HG02938 (cell line): ENCODE measurements at regions not wholly inside any gene's neighbourhood (a gene's known extent, or its start where the extent isn't known, plus 50 kb on each side); places are given as distances from the start of the nearest gene placed in this dataset.

ENCODE experiments used
- ATAC-seq: cut with Tn5 transposase; IDR thresholded peaks from one replicate; pipeline ENCODE4 v1.9.1; 2021; ENCODE audit warnings: mild to moderate bottlenecking, moderate library complexity; ENCODE audit not compliant: unreplicated experiment

DNA sequence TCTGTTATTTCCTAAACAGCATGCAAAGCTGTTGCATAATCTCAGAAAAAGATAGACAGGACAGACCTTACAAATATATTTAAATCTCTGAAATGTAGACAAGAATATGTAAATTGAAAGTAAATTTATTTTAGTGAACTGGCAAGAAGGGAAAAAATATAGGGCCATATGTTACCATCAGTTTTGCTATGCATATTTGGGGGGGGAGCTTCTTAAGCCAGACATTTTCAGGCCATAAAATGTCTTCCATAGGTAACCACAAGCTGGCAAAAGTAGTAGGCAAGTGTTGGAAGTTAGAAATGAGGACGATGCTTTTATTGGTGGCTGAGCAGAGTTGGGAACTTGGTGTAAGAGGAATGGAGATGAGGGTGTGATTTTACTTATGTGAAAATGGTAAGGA lies 272.0 kb upstream of the CXXC4 start:
- no peak for ATAC-seq

DNA sequence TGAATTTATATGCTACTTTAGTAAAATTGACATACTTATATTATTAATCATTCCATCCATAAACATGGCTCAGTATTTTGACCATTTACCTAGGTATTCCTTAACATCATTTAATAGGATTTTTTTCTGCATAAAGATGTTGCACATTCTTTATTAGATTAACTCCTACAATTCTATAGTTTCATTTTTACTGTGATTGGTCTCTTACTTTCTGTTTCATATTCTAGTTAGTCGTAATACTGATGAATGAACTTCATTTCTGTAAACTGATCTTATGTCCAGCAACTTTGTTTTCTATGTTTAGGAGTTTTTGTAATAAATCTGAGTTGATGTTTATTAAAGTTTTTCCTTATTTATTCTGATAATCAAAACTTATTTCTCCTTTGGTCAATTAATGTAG lies 278.2 kb upstream of the CXXC4 start:
- peak; percentile 83 for ATAC-seq

DNA sequence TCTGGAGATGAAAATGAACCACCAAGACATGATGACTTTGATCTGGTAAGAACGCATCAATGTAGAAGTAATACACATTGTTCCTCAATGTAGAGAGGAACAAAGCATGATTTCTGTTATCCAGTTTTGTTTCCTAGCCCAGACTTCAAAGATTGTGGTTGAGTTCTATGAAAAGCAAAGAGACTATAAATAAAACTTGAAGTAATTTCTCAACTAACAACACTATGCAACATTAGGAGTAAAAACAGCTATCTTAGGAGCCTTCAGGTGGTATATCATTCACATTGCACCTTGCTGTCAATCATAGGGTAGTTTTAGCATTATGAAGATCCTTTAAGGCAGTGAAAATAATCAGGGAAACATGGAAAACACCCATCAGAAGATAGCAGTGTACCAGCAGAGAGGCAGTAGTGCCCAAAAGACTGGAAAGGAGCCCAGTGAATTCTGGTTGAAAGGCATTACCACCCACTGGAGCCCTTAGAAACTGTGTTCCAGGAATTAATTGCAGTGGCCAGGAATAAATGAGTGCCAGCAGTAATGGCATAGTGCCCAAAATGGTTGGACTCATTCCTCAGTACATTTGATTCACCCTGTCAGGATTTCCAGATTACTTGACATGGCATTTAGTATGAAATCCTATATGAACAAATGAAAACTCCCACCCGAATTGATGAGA lies 300.7 kb upstream of the CXXC4 start:
- no peak for ATAC-seq

DNA sequence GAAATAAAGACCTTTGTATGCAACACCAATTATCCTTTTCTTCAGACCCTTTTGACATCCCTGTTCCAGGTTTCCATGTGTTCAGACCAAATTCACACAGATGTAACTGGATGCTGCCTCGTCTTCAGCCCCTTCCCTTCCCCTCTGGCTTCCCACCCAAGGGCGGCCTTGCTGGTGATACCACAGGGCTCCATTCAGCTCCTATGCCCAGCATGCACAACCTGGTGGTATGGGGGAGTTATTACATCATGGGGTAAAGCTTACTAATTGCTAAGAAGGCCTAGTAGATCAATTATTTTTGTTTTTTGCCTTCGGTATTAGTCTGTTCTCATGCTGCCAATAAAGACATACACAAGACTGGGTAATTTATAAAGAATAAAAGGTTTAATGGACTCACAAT lies 317.0 kb upstream of the CXXC4 start:
- no peak for ATAC-seq

DNA sequence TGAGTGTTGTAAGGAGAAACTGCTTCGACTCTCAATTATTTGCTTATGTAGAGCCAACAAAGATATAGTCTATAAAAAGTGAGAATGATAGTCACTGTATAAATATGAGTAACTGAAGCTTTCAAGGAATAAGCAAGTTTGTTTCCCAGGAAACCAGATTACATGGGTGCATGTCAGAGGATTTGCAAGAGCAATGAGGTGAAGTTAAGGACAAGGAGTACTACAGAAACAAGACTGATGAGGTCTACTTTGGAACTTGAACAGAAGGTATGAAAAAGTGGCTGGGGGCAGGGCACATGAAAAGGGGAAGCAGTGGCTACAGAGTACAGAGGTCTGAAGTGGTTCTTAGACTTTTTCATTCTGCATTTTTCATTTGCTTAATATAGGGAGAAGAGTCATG lies 321.0 kb upstream of the CXXC4 start:
- peak; percentile 85 for ATAC-seq

DNA sequence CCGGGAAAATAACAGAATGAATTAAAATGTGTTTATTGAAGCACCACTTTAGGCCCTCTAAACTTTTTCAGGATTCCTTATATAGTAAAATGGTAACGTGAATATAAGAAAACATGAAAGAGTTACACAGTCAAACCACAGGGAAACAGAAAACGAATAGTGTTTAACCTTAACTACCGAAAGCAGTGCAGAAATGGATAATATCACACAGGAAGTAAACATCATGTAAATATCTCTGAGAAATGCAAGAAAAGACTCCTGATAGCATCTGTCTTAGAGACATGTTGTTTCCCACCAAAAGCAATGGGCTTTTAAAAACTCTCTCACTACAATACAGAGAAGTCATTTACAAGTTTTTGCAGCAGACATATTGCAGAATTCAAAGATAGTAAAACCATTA lies 323.9 kb upstream of the CXXC4 start:
- no peak for ATAC-seq

DNA sequence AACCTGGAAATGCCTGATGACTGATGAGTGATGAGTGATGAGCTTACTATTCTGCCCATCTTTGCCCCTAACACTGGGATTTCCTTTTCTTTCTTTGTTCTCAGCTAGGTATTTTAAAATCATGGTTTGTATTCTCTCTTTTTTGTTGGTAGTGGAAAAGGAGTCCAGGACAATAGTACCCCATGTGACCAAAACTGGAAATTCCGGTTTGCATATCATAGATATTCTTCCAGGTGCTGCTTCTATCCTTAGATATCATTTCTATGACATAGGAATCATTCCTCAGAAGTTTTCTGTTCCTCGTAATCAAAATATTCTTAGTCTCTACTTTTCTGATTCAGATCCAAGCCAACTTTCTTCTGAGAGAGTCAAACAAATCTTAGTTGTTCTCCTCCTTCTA lies 320.5 kb upstream of the TET2 start:
- ATAC-seq: no peak

DNA sequence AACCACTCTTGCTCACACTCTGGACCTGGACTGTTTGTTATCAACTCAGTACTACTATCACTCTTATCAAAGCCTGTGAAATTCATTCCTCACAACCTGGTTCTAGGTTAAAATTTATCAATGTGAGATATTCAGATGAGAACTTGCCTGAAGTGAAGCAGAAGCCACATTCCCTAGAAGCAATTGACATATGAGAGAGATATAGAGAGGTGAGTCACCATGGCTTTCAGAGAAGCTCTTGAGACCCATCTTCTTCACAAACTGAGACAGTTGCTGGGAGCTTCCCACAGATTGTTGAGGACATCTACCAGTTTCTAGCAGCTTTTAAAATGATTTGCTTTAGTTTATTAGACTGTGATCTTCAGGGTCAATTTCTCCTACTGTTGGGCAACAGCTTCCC lies 316.9 kb upstream of the TET2 start:
- ATAC-seq: no peak

DNA sequence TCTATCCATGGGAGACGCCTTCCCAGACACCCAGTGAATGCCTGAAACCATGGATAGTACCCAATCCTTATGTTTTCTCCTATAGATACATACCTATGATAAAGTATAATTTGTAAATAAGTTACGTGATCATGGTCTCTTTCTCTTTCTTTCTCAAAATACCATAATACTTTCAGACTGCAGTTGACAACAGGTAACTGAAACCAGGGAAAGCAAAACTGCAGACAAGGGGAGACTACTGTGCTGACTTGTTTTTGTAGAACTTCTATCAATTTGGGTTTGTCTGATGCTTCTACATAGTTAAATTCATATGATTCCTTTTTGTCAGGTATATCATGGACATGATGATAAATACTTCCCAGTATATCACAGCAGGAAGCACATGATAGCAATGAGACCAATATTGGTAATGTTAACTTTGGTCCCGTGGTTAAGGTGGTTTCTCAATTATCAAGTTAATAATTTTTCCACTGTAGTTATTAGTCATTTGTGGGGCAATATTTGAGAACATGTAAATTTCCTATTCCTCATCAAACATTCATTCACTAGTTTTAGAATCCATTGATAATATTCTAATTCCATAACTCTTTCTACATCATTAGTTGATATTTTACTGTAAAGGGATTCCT lies 298.0 kb upstream of the TET2 start:
- ATAC-seq: peak; percentile 65

DNA sequence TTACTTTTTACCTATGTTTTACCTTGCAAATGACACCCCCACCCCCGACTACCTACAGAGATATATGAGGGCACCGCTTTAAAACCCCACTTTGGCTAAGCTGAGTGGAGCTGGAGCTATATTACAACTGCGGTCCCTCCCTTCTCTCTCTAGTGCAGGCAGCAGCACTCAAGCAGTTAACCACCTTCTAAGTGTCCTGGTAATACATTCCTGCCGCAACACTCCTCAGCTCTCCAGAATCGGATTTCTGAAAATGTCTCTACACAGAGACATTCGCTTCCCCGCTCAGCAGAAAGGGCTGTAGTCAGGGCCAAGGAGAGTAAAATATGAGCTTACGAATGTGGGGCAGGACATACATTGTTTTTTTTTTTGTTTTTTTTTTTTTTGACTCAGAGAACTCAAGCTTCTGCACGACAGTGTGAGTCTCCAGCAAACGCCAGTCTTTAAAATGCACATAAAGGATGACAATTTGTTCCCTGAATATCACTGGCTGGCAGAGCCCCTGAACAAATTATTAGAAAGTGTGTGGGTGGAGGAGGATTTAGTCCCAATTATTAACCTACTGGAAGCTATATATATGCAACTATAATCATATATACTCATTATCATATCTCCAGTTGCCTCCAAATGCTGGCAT lies 287.0 kb upstream of the TET2 start:
- no peak for ATAC-seq

DNA sequence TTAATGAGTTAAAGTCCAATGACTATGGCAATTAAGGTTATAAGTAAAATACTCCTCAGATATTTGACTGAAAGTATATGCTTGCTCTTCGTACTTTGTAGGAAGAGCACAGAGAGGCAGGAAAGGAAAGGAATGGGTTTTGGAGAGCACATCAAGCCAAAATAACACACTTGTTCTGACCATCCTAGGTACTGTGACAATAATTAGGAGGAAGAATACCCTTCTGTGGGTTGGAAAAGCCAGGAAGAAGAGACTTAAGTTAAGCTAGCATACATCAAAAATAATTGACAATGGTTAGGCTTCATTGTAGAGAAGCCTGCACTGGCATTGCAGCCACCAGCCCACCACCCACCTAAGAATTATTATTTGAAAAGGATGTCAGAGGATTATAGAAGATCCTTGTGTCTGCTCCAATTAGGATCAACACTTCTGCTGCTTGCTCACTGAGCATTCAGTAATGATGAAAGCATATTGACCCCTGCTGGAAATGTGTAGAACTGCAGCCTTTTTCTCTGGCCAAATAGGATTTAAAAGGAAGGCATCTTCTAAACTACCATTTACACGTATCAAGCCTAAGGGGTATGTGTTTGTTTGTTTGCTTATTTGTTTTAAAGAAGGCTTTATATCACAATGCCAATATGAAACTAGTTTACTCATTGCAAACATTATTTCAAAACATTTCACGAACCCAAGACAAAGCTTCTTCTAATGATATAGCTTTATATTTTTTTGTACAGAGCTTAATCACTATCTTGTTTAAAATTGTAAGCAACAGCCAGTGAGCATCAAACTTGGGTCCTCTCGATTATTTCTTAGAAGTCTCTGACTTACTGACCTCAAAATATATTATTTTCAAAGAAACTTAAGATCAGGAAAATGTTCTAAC lies 286.2 kb upstream of the TET2 start:
- ATAC-seq: peak; percentile 89

DNA sequence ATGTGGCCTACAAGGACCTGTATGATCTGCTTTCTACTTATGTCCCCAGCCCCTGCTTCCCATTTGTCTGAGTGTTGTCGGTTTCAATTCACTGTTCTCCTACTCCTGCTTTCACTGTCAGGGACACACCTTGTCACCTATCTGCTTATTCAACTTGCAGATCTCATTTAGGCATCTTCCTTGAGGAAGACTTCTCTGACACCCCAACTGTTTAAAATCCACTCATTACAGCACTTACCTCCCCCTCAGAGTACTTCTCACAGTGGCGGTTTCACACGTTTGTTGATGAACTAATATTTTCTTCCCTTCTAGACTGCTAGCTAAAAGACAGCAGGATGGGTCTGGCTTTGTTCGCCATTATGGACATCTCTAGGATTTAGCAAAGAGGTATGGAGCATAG lies 279.9 kb upstream of the TET2 start:
- no peak for ATAC-seq

DNA sequence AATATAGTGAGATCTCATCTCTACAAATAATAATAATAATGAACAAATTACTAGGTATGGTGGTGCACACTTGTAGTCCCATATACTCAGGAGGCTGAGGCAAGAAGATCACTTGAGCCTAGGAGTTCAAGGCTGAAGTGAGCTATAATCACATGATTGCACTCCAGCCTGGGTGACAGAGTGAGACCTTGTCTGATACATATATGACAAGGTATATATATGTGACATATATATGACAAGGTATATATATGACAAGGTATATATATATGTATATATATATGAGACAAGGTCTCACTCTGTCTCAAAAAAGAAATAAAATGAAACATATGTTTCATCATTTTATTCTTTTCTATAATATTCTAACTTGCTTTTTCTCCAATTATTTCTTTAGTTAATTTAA lies 278.1 kb upstream of the TET2 start:
- peak; percentile 38 for ATAC-seq

DNA sequence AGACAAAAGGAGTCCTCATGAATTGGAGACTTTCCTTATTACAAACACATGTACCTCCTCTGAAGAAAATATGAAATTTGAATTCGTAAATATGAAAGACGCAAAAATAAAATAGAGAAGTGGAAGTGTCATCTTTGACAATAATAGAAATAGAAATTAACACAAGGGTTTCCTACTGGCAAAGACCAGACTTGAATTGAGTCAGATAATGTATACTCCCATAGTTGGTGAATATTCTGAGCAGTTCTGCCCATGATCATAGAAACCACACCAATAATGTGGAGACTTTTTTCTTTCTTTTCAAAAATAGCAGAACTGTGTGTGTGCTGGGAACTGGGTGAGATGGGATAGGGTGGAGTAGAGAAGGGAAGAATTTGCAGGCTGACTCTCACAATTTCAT lies 277.7 kb upstream of the TET2 start:
- ATAC-seq: peak; percentile 92

DNA sequence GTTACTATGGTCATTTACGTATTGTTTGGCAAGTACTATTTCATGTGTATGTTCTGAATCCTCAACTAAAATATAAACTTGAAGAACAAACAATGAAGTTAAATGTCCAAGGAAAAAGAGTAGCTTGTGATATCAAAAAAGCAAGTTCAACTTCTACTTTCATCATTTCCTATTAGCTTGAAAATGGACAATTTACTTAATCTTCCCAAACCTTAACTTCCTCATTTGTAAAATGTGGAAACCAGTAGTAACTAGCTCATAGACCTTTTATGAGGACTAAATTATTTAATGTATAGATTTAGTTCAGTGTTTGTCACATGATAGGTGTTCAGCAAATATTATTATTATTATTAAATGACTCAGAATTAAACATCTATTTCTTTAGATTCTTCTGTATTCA lies 276.8 kb upstream of the TET2 start:
- no peak for ATAC-seq

DNA sequence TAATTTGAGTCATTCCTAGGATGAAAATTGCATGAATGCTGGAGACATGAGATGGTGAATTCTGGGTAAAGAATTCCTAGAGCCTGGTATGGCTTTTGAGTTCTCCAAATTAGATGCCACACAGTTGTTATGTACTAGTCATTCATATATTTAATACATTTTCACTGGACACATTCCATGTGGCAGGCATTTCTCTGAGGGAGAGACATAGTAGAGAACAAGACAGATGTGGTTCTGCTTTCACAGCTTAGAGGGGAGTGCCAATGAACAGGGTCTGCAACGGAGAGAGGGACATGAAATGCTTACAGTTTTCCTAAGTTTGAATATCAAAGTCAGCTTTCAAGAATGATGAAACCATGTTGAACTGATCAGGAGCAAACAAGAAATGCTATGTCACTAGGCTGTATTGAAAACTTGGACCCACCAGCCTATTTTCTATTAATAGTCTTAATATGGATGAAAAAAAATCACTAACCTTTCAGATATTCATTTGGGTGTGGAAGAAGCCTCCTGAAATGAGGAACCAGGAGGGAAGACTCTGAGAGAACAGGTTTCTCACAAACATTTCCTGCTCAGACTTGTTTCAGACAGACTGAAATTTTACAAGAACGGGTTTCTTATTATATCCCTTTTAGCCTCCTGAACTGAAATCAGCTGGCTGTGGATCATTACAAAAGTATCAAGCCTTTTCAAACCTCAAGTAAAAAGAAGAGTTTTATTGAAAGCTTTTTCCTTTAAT lies 276.0 kb upstream of the TET2 start:
- ATAC-seq: no peak

DNA sequence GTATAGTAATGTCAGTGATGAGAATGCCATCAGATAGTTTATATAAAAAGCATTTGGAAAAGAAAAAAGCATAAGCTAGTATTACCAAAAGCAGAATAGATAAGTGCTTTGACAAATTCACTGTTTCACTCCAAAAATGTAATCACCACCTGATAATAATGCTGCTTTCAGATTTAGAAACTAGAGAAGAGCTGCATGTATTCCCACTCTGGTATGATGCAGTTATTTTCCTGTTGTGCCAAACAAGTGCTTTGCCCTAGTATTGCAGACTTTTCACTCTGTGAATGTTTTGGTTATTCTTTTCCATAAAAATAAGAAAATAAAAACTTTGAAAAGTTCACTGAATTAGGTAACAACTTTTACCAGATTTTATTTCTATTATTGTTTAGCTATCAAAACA lies 267.7 kb upstream of the TET2 start:
- no peak for ATAC-seq

DNA sequence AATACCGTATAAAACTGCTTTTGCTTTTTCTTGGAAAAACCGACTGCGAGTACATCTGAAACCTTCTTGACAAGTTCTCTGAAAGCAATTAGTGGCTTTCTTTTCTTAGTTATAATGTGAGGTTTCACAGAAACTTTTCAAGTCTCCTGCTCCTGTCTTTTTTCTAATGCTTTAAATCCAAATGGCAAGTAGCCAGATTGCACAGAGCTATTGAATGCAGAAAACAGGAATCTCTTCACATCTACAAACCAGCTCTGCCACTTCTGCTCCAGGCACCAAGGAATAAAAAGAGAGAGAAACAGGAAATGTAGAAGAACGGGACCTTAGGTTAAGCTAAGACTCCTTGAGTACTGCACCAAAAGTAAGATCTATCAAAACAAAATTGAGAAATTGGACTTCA lies 267.3 kb upstream of the TET2 start:
- ATAC-seq: no peak

DNA sequence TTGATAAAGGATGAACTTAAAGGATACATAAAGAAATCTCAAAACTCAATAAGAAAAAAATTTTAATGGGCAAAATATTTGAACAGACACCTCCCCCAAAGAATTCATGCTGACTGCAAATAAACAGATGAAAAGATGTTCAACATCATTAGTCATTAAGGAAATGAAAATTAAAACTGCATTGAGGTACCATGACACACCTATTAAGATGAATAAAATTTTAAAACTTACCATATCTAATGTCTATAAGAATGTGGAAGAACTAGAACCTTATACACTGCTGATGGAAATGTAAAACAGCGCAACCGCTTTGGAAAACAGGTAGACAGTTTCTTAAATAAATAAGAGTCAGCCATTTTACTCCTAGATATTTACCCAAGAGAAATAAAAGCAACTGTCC lies 266.8 kb upstream of the TET2 start:
- ATAC-seq: no peak

DNA sequence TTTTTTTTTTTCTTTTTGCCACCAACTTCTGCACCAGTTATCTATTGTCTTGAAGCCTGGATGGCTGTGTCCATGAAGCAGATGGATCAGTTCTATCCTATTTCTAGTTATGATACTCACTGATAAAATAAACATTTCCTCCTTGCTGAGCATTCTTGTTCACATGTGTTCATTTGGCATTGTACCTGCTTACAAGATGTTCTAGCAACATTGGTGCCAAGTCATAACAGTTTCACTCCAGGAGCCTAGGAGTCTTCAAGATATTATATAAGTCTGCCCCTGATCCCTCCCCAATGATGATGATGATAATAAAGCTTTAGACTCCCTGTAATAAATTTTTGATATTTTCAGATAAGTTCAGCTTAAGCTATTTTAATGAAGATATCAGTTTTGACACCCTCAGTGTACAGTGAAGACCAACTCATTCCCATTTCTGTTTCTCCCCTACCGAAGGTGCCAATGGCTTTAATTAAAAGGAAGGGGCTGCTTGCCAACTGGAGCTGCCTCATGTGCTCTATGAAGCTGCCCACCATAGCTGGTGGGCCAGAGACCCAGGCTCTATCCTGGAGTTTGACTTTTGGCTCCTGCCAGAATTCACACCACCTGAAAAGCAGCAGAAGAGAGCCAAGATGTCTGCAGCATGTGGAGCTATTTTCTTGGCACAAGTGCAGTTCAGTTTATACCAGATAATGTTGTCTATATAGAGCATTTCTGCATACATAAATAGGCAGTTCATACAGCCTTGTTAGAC lies 265.4 kb upstream of the TET2 start:
- no peak for ATAC-seq
